GM23338 (cell line): ENCODE measurements at regions not wholly inside any gene's neighbourhood (a gene's known extent, or its start where the extent isn't known, plus 50 kb on each side); places are given as distances from the start of the nearest gene placed in this dataset.

ENCODE experiments used
- ATAC-seq: fragments of 200-7000 bp; cut with Tn5 transposase; 3 replicates; pipeline ENCODE4 v1.9.1; 2020
- DNase-seq: peaks from one replicate; pipeline ENCODE4 v3.0.0-alpha.2; 2015; ENCODE audit warnings: low spot score
- H2AFZ ChIP-seq: fragments of 200-600 bp; sonication (generic); 2 replicates; pipeline ENCODE4 v1.8.0; 2016; ENCODE audit warnings: antibody characterized with exemption, mild to moderate bottlenecking, moderate library complexity
- H3F3A ChIP-seq: fragments of 200-600 bp; sonication (generic); replicated peaks from 2 replicates; pipeline ENCODE4 v1.8.0; 2017; ENCODE audit warnings: antibody characterized with exemption, mixed run types, low read depth
- H3K27ac ChIP-seq: fragments of 200-600 bp; sonication (generic); 2 replicates; pipeline ENCODE4 v1.6.1; 2016; ENCODE audit warnings: low read depth
- H3K27me3 ChIP-seq: fragments of 200-600 bp; sonication (generic); 2 replicates; pipeline ENCODE4 v1.8.0; 2016; ENCODE audit warnings: mild to moderate bottlenecking, mixed run types, moderate library complexity; ENCODE audit not compliant: insufficient read depth
- H3K36me3 ChIP-seq: fragments of 200-600 bp; sonication (generic); 2 replicates; pipeline ENCODE4 v1.8.0; 2016; ENCODE audit warnings: mild to moderate bottlenecking; ENCODE audit not compliant: insufficient read depth
- H3K4me1 ChIP-seq: fragments of 200-600 bp; sonication (generic); 2 replicates; pipeline ENCODE4 v1.8.0; 2016; ENCODE audit warnings: mild to moderate bottlenecking, moderate library complexity; ENCODE audit not compliant: insufficient read depth
- H3K4me2 ChIP-seq: fragments of 200-600 bp; sonication (generic); 2 replicates; pipeline ENCODE4 v1.7.1; 2017; ENCODE audit warnings: mixed run types
- H3K4me3 ChIP-seq: fragments of 200-600 bp; sonication (generic); 2 replicates; pipeline ENCODE4 v1.6.1; 2016; ENCODE audit warnings: mixed run types
- H3K79me2 ChIP-seq: fragments of 200-600 bp; sonication (generic); replicated peaks from 2 replicates; pipeline ENCODE4 v1.8.0; 2017; ENCODE audit warnings: mild to moderate bottlenecking; ENCODE audit not compliant: insufficient read depth
- H3K9me2 ChIP-seq: fragments of 200-600 bp; sonication (generic); 2 replicates; pipeline ENCODE4 v1.8.0; 2017; ENCODE audit not compliant: insufficient read depth
- H4K20me1 ChIP-seq: fragments of 200-600 bp; sonication (generic); replicated peaks from 2 replicates; pipeline ENCODE4 v1.8.0; 2017; ENCODE audit warnings: mild to moderate bottlenecking; ENCODE audit not compliant: insufficient read depth
- H3K27ac Mint-ChIP-seq: 2 replicates; pipeline ENCODE4 v1.8.0; 2020; ENCODE audit warnings: inconsistent platforms, mild to moderate bottlenecking, moderate library complexity, mixed read lengths
- H3K27me3 Mint-ChIP-seq: 3 replicates; pipeline ENCODE4 v1.8.0; 2022; ENCODE audit warnings: low read depth, mild to moderate bottlenecking, moderate library complexity, mixed read lengths, inconsistent platforms; ENCODE audit not compliant: insufficient read depth, poor library complexity
- H3K36me3 Mint-ChIP-seq: 3 replicates; pipeline ENCODE4 v1.8.0; 2021; ENCODE audit warnings: low read depth, mild to moderate bottlenecking, inconsistent platforms, moderate library complexity, mixed read lengths
- H3K4me1 Mint-ChIP-seq: 3 replicates; pipeline ENCODE4 v1.8.0; 2020; ENCODE audit warnings: mild to moderate bottlenecking, inconsistent platforms, mixed read lengths
- H3K4me3 Mint-ChIP-seq: 3 replicates; pipeline ENCODE4 v1.8.0; 2021; ENCODE audit warnings: moderate library complexity, mild to moderate bottlenecking, inconsistent platforms, mixed read lengths
- H3K9me3 Mint-ChIP-seq: 3 replicates; pipeline ENCODE4 v1.8.0; 2020; ENCODE audit warnings: moderate library complexity, mild to moderate bottlenecking, inconsistent platforms, mixed read lengths
- CREB1 ChIP-seq: fragments of 250-450 bp; sonication (Bioruptor Pico); IDR thresholded peaks from 2 replicates; pipeline ENCODE4 v1.5.0; 2020; ENCODE audit warnings: low read depth, mild to moderate bottlenecking, moderate library complexity
- CTCF ChIP-seq, 2 experiments: fragments of 200-600 bp in 1 of 2; sonication (generic) in 1 of 2; conservative IDR thresholded peaks; 2 replicates each; pipeline versions ENCODE4 v1.5.1 to v1.6.1; 2016 to 2017; ENCODE audit warnings: antibody characterized with exemption in 2 of 2, low read depth in 2 of 2, mild to moderate bottlenecking in 2 of 2, moderate library complexity in 1 of 2
- ETS1 ChIP-seq: IDR thresholded peaks from 2 replicates; pipeline ENCODE4 v1.6.1; 2016; ENCODE audit warnings: antibody characterized with exemption
- EZH2 ChIP-seq: fragments of 200-600 bp; sonication (generic); IDR thresholded peaks from one replicate; pipeline ENCODE4 v1.8.0; 2017; ENCODE audit warnings: antibody characterized with exemption, mild to moderate bottlenecking, low read depth; ENCODE audit not compliant: unreplicated experiment
- EZH2phosphoT487 ChIP-seq: fragments of 200-600 bp; sonication (generic); IDR thresholded peaks from one replicate; pipeline ENCODE4 v1.8.1; 2018; ENCODE audit warnings: antibody characterized with exemption; ENCODE audit not compliant: unreplicated experiment
- JUNB ChIP-seq: IDR thresholded peaks from one replicate; pipeline ENCODE4 v1.6.1; 2016; ENCODE audit warnings: antibody characterized with exemption; ENCODE audit not compliant: unreplicated experiment
- NANOG ChIP-seq: IDR thresholded peaks from 2 replicates; pipeline ENCODE4 v1.6.1; 2016; ENCODE audit warnings: antibody characterized with exemption, borderline replicate concordance
- POLR2AphosphoS5 ChIP-seq: IDR thresholded peaks from 2 replicates; pipeline ENCODE4 v1.6.1; 2016; ENCODE audit warnings: antibody characterized with exemption, low read depth
- REST ChIP-seq: IDR thresholded peaks from one replicate; pipeline ENCODE4 v1.6.1; 2018; ENCODE audit warnings: antibody characterized with exemption; ENCODE audit not compliant: unreplicated experiment
- STAT1 ChIP-seq: IDR thresholded peaks from one replicate; pipeline ENCODE4 v1.6.1; 2016; ENCODE audit warnings: antibody characterized with exemption; ENCODE audit not compliant: unreplicated experiment
- ZNF114 ChIP-seq: fragments of 250-450 bp; sonication (Bioruptor Pico); IDR thresholded peaks from 2 replicates; pipeline ENCODE4 v1.5.0; 2020; ENCODE audit warnings: mild to moderate bottlenecking, moderate library complexity
- ZNF331 ChIP-seq: fragments of 250-450 bp; sonication (Bioruptor Pico); IDR thresholded peaks from 2 replicates; pipeline ENCODE4 v1.5.0; 2020; ENCODE audit warnings: low read depth, mild to moderate bottlenecking, moderate library complexity
- ZNF462 ChIP-seq: fragments of 250-450 bp; sonication (Bioruptor Pico); IDR thresholded peaks from 2 replicates; pipeline ENCODE4 v1.5.0; 2020; ENCODE audit warnings: mild to moderate bottlenecking, moderate library complexity

DNA sequence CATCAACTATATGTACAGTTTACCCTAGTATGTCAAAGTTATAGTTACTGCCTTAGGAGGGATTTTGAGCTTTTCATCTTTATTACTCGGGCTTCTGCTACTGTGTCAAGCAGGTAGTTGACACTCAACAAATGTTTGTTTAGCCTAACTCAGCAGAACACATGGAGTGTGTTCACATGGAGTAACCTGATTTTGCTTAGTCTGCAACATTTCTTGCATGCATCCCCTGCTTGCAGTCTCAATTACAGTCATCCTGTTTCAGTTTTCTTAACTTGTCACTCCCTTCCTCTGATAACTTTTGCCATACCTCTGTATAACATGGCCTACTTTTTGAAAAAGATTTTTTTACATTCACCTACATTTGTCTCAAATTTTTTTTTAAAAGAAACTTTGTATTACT is 135.5 kb downstream of the NMUR2 start:
- Histone ChIP-seq H4K20me1 (no peaks in the 10 kb centered on the region), H3K9me2 (no peaks in the 10 kb centered on the region), H3K36me3 (no peaks in the 10 kb centered on the region), H3K27ac (no peak overlapping the region), H3K4me3 (no peak overlapping the region), H3F3A (no peaks in the 10 kb centered on the region), H3K27me3 (peaks cover 13% of the 10 kb centered on the region), H3K79me2 (no peaks in the 10 kb centered on the region), H3K4me1 (no peaks in the 10 kb centered on the region), H2AFZ (no peak overlapping the region), H3K4me2 (no peak overlapping the region)
- Mint-ChIP-seq H3K27me3 (no peaks in the 10 kb centered on the region), H3K36me3 (no peaks in the 10 kb centered on the region; the same call in 2 of the 3 replicates), H3K9me3 (peaks cover 6% of the 10 kb centered on the region; the same call in 2 of the 3 replicates), H3K4me3 (no peak overlapping the region), H3K27ac (no peak overlapping the region), H3K4me1 (peaks cover 4% of the 10 kb centered on the region)
- TF ChIP-seq EZH2phosphoT487 (no peak), POLR2AphosphoS5 (no peak), CTCF (conservative IDR thresholded peaks at IDR 0.05; ENCODE audit: low read depth in 2 of 2) (no peak), ZNF462 (CRISPR knock-in tag) (no peak), ZNF331 (CRISPR knock-in tag) (no peak), ZNF114 (CRISPR knock-in tag) (no peak), ETS1 (no peak), JUNB (no peak), CREB1 (CRISPR knock-in tag) (no peak), STAT1 (no peak), EZH2 (no peak), NANOG (no peak), REST (no peak)
- DNase-seq (no peak), ATAC-seq (no peak)
